Caco-2 (cell line): ENCODE measurements at regions not wholly inside any gene's neighbourhood (a gene's known extent, or its start where the extent isn't known, plus 50 kb on each side); places are given as distances from the start of the nearest gene placed in this dataset.

ENCODE experiments used
- BruUV-seq: library from RNA; stranded (reverse); fragments of 400-500 nt; replicated peaks from 2 replicates; lab custom pipeline; 2021; lab: Mats Ljungman, UMichigan
- CTCF ChIA-PET: fragments of 300-600 bp; sonication (Branson Sonifier 250); formaldehyde crosslinking; loops from one replicate; lab custom pipeline; 2022; ENCODE audit warnings: antibody characterized with exemption; lab: Charles Lee
- POLR2A ChIA-PET: fragments of 300-600 bp; sonication (Branson Sonifier 250); formaldehyde crosslinking; loops from one replicate; lab custom pipeline; 2022; ENCODE audit warnings: antibody characterized with exemption; lab: Charles Lee
- DNase-seq, 2 experiments: peaks; one replicate each; pipeline versions ENCODE4 v3.0.0 to v3.0.0-alpha.2; 2020 to 2022
- H3K27me3 ChIP-seq: replicated peaks from 2 replicates; pipeline ENCODE4 v1.6.0; 2011; ENCODE audit warnings: low read length; ENCODE audit not compliant: control insufficient read depth, insufficient read depth
- H3K36me3 ChIP-seq: 2 replicates; pipeline ENCODE4 v1.5.1; 2011; ENCODE audit warnings: low read length; ENCODE audit not compliant: control insufficient read depth, insufficient read depth
- H3K4me1 ChIP-seq: fragments of 250-450 bp; sonication (Bioruptor Pico); 2 replicates; pipeline ENCODE4 v1.5.1; 2020; ENCODE audit warnings: mild to moderate bottlenecking
- H3K4me3 ChIP-seq: 2 replicates; pipeline ENCODE4 v1.5.1; 2011; ENCODE audit warnings: low read depth, mild to moderate bottlenecking, control low read depth, low read length
- H3K9me3 ChIP-seq: fragments of 250-450 bp; sonication (Bioruptor Pico); 2 replicates; pipeline ENCODE4 v1.5.1; 2020; ENCODE audit warnings: mild to moderate bottlenecking, moderate library complexity
- H3K27ac Mint-ChIP-seq: one replicate; pipeline ENCODE4 v1.8.0; 2022; ENCODE audit warnings: mixed read lengths; ENCODE audit not compliant: unreplicated experiment
- H3K27me3 Mint-ChIP-seq: one replicate; pipeline ENCODE4 v1.8.0; 2022; ENCODE audit warnings: mixed read lengths; ENCODE audit not compliant: insufficient read depth, unreplicated experiment
- H3K36me3 Mint-ChIP-seq: one replicate; pipeline ENCODE4 v1.8.0; 2022; ENCODE audit warnings: mild to moderate bottlenecking, mixed read lengths; ENCODE audit not compliant: insufficient read depth, unreplicated experiment
- H3K4me1 Mint-ChIP-seq: one replicate; pipeline ENCODE4 v1.8.0; 2022; ENCODE audit warnings: low read depth, mixed read lengths; ENCODE audit not compliant: unreplicated experiment
- H3K4me3 Mint-ChIP-seq: one replicate; pipeline ENCODE4 v1.8.0; 2022; ENCODE audit warnings: mild to moderate bottlenecking, moderate library complexity, mixed read lengths; ENCODE audit not compliant: unreplicated experiment
- H3K9me3 Mint-ChIP-seq: one replicate; pipeline ENCODE4 v1.8.0; 2022; ENCODE audit warnings: mixed read lengths; ENCODE audit not compliant: unreplicated experiment
- intact Hi-C: fragments of 100-400 bp; cut with micrococcal nuclease; formaldehyde crosslinking; loops from one replicate; pipeline ENCODE4 v1.10.0; 2022; ENCODE audit not compliant: unreplicated experiment
- TF ChIP-seq, protein P1 (sequence below), 2 experiments: fragments of 200-600 bp in 1 of 2; IDR thresholded peaks; 1 replicate in 1 of 2; 2 replicates in 1 of 2; pipeline versions ENCODE4 v1.5.1 to v1.8.0; 2011 to 2022; ENCODE audit warnings: antibody characterized with exemption in 1 of 2, control low read depth in 1 of 2, inconsistent platforms in 1 of 2, low read depth in 1 of 2, low read length in 1 of 2, mild to moderate bottlenecking in 1 of 2, moderate library complexity in 1 of 2; ENCODE audit not compliant: insufficient read depth in 1 of 2, severe bottlenecking in 1 of 2, unreplicated experiment in 1 of 2

DNA sequence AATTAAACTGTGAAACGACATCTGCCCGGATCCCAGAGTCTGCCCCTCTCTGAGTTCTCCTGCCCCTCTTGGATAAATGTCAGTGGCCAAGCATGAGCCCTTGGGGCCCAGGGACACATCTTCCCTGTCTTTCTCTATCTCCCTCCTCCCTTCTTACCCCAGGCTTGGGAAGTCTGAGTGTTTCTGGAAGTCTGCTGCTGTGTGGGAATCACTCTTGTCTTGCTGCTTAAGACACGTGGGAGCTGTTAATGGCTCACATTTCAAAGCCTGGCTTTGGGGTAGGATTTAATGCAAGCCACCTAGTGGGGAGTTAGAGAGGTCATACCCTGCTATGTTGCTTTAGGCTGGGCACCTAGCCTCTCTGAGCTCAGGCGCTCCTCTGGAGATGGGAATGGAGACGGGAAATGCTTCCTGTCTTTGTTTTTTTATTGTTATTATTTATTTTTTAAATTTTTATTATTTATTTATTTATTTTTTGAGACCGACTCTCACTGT lies 218.5 kb upstream of the CIBAR2 start:
- H3K4me1 Mint-ChIP-seq, result peaks cover 39% of the 10 kb centered on the region
- DNase-seq, result peak; percentile 72 to 81
- Histone ChIP-seq H3K4me1 (peaks cover 44% of the 10 kb centered on the region), H3K9me3 (no peaks in the 10 kb centered on the region), H3K4me3 (no peak overlapping the region), H3K36me3 (no peaks in the 10 kb centered on the region), H3K27me3 (no peaks in the 10 kb centered on the region)
- H3K27ac Mint-ChIP-seq, result peak overlapping the region; percentile 8
- no peaks in the 10 kb centered on the region for H3K9me3 Mint-ChIP-seq
- POLR2A ChIA-PET, result interaction anchor here (0.6 kb wide), 1 partner anchor 281 kb away, joined by 4 read pairs; no protein-coding TSS in a partner anchor
- H3K36me3 Mint-ChIP-seq, result peaks cover 11% of the 10 kb centered on the region
- H3K27me3 Mint-ChIP-seq, result no peaks in the 10 kb centered on the region
- intact Hi-C loops, result loop anchor here (2.0 to 5.0 kb wide), 3 partner anchors 14 to 56 kb away; no protein-coding TSS in a partner anchor
- no peak overlapping the region for H3K4me3 Mint-ChIP-seq
- no TSS peak for BruUV-seq
- TF ChIP-seq, protein P1, sequence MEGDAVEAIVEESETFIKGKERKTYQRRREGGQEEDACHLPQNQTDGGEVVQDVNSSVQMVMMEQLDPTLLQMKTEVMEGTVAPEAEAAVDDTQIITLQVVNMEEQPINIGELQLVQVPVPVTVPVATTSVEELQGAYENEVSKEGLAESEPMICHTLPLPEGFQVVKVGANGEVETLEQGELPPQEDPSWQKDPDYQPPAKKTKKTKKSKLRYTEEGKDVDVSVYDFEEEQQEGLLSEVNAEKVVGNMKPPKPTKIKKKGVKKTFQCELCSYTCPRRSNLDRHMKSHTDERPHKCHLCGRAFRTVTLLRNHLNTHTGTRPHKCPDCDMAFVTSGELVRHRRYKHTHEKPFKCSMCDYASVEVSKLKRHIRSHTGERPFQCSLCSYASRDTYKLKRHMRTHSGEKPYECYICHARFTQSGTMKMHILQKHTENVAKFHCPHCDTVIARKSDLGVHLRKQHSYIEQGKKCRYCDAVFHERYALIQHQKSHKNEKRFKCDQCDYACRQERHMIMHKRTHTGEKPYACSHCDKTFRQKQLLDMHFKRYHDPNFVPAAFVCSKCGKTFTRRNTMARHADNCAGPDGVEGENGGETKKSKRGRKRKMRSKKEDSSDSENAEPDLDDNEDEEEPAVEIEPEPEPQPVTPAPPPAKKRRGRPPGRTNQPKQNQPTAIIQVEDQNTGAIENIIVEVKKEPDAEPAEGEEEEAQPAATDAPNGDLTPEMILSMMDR (IDR thresholded peaks at IDR 0.05; ENCODE audit: insufficient read depth in 1 of 2, low read depth in 1 of 2, low read length in 1 of 2, severe bottlenecking in 1 of 2, unreplicated experiment in 1 of 2), result peak; percentile 74 to 81
- CTCF ChIA-PET, result interaction anchor here (0.5 to 1.7 kb wide), 26 partner anchors 9 to 584 kb away, joined by 3 to 11 read pairs (median 4); no protein-coding TSS in a partner anchor

DNA sequence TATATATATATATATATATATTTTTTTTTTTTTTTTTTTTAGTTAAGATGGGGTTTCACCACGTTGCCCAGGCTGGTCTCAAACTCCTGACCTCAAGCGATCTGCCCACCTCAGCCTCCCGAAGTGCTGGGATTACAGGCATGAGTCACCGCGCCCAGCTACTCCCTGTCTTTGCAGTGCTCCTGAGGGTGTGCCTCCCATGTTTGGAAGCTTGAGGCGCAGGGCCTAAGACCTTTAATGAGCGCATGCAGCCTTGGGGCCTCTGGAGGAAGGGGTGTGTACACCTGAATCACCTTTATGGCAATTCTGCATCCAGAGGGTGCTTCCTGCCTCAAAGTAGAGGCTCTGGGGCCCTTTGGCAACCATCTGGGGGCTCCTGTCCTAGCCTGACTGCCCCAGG lies 219.4 kb upstream of the CIBAR2 start:
- no peaks in the 10 kb centered on the region for H3K27me3 ChIP-seq
- Mint-ChIP-seq H3K27ac (no peak overlapping the region), H3K36me3 (peaks cover 11% of the 10 kb centered on the region), H3K4me1 (peaks cover 39% of the 10 kb centered on the region), H3K9me3 (no peaks in the 10 kb centered on the region), H3K27me3 (no peaks in the 10 kb centered on the region), H3K4me3 (no peak overlapping the region)
- CTCF ChIA-PET, result interaction anchor here (1.7 kb wide), 1 partner anchor 24 kb away, joined by 9 read pairs; no protein-coding TSS in a partner anchor
- no peak overlapping the region for H3K4me3 ChIP-seq
- H3K36me3 ChIP-seq, result no peaks in the 10 kb centered on the region
- peaks cover 49% of the 10 kb centered on the region for H3K4me1 ChIP-seq
- no TSS peak for BruUV-seq
- no peak for DNase-seq
- TF ChIP-seq, protein P1 (IDR thresholded peaks at IDR 0.05; ENCODE audit: insufficient read depth in 1 of 2, low read depth in 1 of 2, low read length in 1 of 2, severe bottlenecking in 1 of 2, unreplicated experiment in 1 of 2), result no peak
- H3K9me3 ChIP-seq, result no peaks in the 10 kb centered on the region
- POLR2A ChIA-PET, result no interaction called here
- intact Hi-C loops, result loop anchor here (2.0 to 5.0 kb wide), 3 partner anchors 15 to 57 kb away; no protein-coding TSS in a partner anchor

DNA sequence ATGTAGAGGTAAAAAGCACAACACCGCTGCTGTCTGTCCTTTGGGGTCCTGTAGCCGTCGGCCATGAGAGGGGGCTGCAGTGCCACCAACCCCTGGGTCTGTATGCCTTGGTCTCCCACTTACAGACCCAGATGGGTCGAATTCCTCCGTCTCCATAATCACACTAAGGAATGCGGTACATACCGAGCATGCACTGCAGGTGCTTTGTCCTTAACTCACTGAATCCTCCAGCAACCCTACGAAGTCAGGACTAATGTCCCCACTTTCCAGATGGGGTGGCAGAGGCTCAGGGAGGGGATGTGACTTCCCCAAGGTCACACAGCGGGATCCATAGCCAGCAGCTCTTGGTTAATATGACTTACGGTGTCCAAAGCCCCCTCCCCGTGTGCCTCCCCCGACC lies 219.9 kb upstream of the CIBAR2 start:
- Histone ChIP-seq H3K4me3 (no peak overlapping the region), H3K36me3 (no peaks in the 10 kb centered on the region), H3K9me3 (no peaks in the 10 kb centered on the region), H3K27me3 (no peaks in the 10 kb centered on the region), H3K4me1 (peaks cover 49% of the 10 kb centered on the region)
- Mint-ChIP-seq H3K27me3 (no peaks in the 10 kb centered on the region), H3K27ac (peak overlapping the region; percentile 7), H3K9me3 (no peaks in the 10 kb centered on the region), H3K4me1 (peaks cover 39% of the 10 kb centered on the region), H3K36me3 (peaks cover 11% of the 10 kb centered on the region), H3K4me3 (no peak overlapping the region)
- TF ChIP-seq, protein P1 (IDR thresholded peaks at IDR 0.05; ENCODE audit: insufficient read depth in 1 of 2, low read depth in 1 of 2, low read length in 1 of 2, severe bottlenecking in 1 of 2, unreplicated experiment in 1 of 2), result no peak
- ChIA-PET CTCF (interaction anchor here (0.6 kb wide), 1 partner anchor 117 kb away, joined by 3 read pairs; no protein-coding TSS in a partner anchor), POLR2A (no interaction called here)
- BruUV-seq, result no TSS peak
- intact Hi-C loops, result loop anchor here (5.0 kb wide), 1 partner anchor 35 kb away; no protein-coding TSS in a partner anchor
- DNase-seq, result no peak
